Hepatocyte (in vitro differentiated cells): ENCODE measurements at regions not wholly inside any gene's neighbourhood (a gene's known extent, or its start where the extent isn't known, plus 50 kb on each side); places are given as distances from the start of the nearest gene placed in this dataset.

Source experiments
- EZH2 ChIP-seq: fragments of 200-600 bp; sonication (generic); IDR thresholded peaks from 2 replicates; pipeline ENCODE4 v1.6.1; 2016; ENCODE audit warnings: antibody characterized with exemption, mild to moderate bottlenecking, borderline replicate concordance
- TF ChIP-seq, protein P1 (sequence below): fragments of 200-600 bp; sonication (generic); IDR thresholded peaks from 2 replicates; pipeline ENCODE4 v1.5.1; 2016; ENCODE audit warnings: antibody characterized with exemption, mild to moderate bottlenecking; ENCODE audit not compliant: poor library complexity

DNA sequence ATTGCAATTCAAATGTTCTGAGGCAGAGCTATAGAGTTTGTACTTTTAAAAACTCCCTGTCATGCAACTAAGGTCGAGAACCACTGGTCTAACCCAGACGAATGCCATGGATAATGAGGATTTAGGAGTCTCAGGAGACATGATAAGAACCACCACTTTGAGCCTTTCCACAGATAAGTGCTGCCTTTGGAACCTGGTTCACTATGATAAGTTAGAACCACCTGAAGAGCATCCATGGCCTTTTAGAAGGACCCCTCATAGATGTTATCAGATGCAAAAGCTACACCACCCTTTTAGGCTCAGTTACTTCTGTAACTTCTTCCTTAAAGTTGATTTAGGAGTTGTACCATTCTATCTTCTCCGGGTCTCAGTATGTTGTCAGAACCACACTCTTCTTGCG lies 350.6 kb upstream of the CCL2 start:
- TF ChIP-seq, protein P1, sequence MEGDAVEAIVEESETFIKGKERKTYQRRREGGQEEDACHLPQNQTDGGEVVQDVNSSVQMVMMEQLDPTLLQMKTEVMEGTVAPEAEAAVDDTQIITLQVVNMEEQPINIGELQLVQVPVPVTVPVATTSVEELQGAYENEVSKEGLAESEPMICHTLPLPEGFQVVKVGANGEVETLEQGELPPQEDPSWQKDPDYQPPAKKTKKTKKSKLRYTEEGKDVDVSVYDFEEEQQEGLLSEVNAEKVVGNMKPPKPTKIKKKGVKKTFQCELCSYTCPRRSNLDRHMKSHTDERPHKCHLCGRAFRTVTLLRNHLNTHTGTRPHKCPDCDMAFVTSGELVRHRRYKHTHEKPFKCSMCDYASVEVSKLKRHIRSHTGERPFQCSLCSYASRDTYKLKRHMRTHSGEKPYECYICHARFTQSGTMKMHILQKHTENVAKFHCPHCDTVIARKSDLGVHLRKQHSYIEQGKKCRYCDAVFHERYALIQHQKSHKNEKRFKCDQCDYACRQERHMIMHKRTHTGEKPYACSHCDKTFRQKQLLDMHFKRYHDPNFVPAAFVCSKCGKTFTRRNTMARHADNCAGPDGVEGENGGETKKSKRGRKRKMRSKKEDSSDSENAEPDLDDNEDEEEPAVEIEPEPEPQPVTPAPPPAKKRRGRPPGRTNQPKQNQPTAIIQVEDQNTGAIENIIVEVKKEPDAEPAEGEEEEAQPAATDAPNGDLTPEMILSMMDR, result no peak
- no peak for TF ChIP-seq EZH2
